Mammary epithelial cell (primary cell): ENCODE measurements at regions not wholly inside any gene's neighbourhood (a gene's known extent, or its start where the extent isn't known, plus 50 kb on each side); places are given as distances from the start of the nearest gene placed in this dataset.

ENCODE experiments used
- CTCF ChIP-seq, 2 donors: IDR thresholded peaks in 1 of 2; conservative IDR thresholded peaks in 1 of 2; 2 replicates each; pipeline ENCODE4 v1.5.1; 2011 to 2012; ENCODE audit warnings: inconsistent platforms in 2 of 2, low read length in 2 of 2, mild to moderate bottlenecking in 2 of 2, control low read depth in 1 of 2, low read depth in 1 of 2; ENCODE audit not compliant: insufficient read depth in 1 of 2; ENCODE audit errors: extremely low read depth in 1 of 2
- EZH2 ChIP-seq: IDR thresholded peaks from 2 replicates; pipeline ENCODE4 v1.6.1; 2012; ENCODE audit warnings: low read length, inconsistent platforms, borderline replicate concordance

- no peak for TF ChIP-seq CTCF (conservative IDR thresholded peaks at IDR 0.05 in 1 of 2, IDR thresholded peaks at IDR 0.05 in 1 of 2; ENCODE audit: extremely low read depth in 1 of 2, insufficient read depth in 1 of 2, low read depth in 1 of 2, low read length in 2 of 2)
- TF ChIP-seq EZH2: no peak
Observed at GRCh38 chr16:64363039-64363438, 758.8 kb downstream of the CDH11 start.
